BLaER1 (cell line): ENCODE measurements at regions not wholly inside any gene's neighbourhood (a gene's known extent, or its start where the extent isn't known, plus 50 kb on each side); places are given as distances from the start of the nearest gene placed in this dataset.

Source experiments
- H3K27ac ChIP-seq: shearing (Covaris generic); formaldehyde crosslinking; 2 replicates; pipeline ENCODE4 v1.8.1; 2022
- H3K27me3 ChIP-seq: shearing (Covaris generic); formaldehyde crosslinking; 2 replicates; pipeline ENCODE4 v1.8.1; 2022
- H3K36me3 ChIP-seq: shearing (Covaris generic); formaldehyde crosslinking; 2 replicates; pipeline ENCODE4 v1.8.1; 2022
- H3K4me1 ChIP-seq: shearing (Covaris generic); formaldehyde crosslinking; 2 replicates; pipeline ENCODE4 v1.8.1; 2022
- H3K4me2 ChIP-seq: shearing (Covaris generic); formaldehyde crosslinking; 2 replicates; pipeline ENCODE4 v1.8.1; 2022
- H3K4me3 ChIP-seq: shearing (Covaris generic); formaldehyde crosslinking; 2 replicates; pipeline ENCODE4 v1.8.1; 2022
- H3K9ac ChIP-seq: shearing (Covaris generic); formaldehyde crosslinking; 2 replicates; pipeline ENCODE4 v1.8.1; 2022
- H3K9me3 ChIP-seq: shearing (Covaris generic); formaldehyde crosslinking; 2 replicates; pipeline ENCODE4 v1.8.1; 2022
- H4K20me1 ChIP-seq: shearing (Covaris generic); formaldehyde crosslinking; 2 replicates; pipeline ENCODE4 v1.8.1; 2022
- Cebpa-rat ChIP-seq: shearing (Covaris generic); IDR thresholded peaks from 2 replicates; pipeline ENCODE4 v1.8.1; 2022

DNA sequence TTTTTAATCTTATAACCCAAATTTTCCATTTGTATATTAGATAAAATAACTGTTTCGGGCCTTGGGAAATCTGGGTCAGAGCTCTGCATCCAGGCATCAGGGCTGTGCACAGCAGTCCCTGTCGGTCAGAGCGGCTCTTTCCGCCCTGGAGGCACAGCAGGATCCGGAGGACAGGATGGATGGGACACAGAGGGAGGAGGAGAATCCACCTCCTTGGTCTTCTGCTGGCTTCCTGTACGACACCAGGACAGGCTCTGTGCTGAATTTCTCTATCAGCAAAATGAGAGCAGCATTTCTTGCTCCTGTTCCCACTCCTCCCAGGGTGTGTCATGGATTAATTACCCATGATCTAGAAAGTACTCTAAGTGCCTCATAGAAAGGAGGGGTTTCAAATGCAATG, 254.9 kb downstream of the SKAP2 start:
- Histone ChIP-seq H3K4me2 (no peak overlapping the region), H4K20me1 (no peaks in the 10 kb centered on the region), H3K27me3 (no peaks in the 10 kb centered on the region), H3K36me3 (no peaks in the 10 kb centered on the region), H3K27ac (no peak overlapping the region), H3K9ac (no peak overlapping the region), H3K4me3 (no peak overlapping the region), H3K4me1 (no peaks in the 10 kb centered on the region), H3K9me3 (no peaks in the 10 kb centered on the region)
- no peak for TF ChIP-seq Cebpa-rat

DNA sequence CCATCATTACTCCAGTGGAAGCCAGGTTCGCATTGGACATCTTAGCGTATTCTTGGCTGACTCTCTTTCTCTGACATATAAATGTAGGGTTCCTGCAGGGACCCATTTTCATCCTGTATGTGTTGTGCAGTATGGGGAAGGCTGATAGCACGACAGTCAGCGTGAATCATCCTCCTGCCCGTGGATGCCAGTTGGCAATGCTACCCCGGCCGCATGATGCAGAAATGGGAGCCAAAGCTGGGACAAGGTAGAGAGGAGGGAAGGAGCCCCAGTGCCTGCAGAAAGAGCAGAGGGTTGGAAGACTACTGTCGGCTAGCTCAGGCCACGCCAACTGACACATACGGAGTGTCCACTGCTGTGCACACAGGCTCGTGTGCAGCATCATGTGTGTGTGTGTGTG, 251.6 kb downstream of the SKAP2 start:
- no peaks in the 10 kb centered on the region for H3K9me3 ChIP-seq
- H3K27me3 ChIP-seq: no peaks in the 10 kb centered on the region
- no peaks in the 10 kb centered on the region for H4K20me1 ChIP-seq
- H3K9ac ChIP-seq: no peak overlapping the region
- no peaks in the 10 kb centered on the region for H3K4me1 ChIP-seq
- H3K4me2 ChIP-seq: no peak overlapping the region
- no peak for TF ChIP-seq Cebpa-rat
- no peaks in the 10 kb centered on the region for H3K36me3 ChIP-seq
- no peak overlapping the region for H3K27ac ChIP-seq
- no peak overlapping the region for H3K4me3 ChIP-seq

DNA sequence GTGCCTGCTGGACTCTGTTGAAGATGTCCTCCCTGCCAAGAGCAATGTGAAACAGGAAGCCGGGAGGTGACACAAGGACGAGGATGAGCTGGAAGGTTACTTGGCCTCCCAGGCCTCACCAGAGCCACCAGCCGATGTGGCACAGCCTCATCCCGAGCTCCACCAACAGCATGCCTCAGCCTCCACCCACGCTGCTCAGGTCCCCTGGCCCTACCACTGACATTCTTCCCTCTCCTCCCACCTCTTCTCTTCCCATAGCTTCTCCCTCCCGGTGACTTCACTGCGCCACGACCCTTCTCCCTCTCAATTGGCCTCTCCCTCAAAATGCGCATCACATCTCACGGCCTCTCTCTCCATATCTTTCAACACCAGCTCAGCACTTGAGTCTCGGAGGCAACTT, 249.9 kb downstream of the SKAP2 start:
- no peaks in the 10 kb centered on the region for H3K27me3 ChIP-seq
- no peak overlapping the region for H3K4me2 ChIP-seq
- H3K36me3 ChIP-seq: no peaks in the 10 kb centered on the region
- no peaks in the 10 kb centered on the region for H3K4me1 ChIP-seq
- no peak overlapping the region for H3K9ac ChIP-seq
- no peaks in the 10 kb centered on the region for H4K20me1 ChIP-seq
- TF ChIP-seq Cebpa-rat: no peak
- no peak overlapping the region for H3K27ac ChIP-seq
- no peaks in the 10 kb centered on the region for H3K9me3 ChIP-seq
- no peak overlapping the region for H3K4me3 ChIP-seq

DNA sequence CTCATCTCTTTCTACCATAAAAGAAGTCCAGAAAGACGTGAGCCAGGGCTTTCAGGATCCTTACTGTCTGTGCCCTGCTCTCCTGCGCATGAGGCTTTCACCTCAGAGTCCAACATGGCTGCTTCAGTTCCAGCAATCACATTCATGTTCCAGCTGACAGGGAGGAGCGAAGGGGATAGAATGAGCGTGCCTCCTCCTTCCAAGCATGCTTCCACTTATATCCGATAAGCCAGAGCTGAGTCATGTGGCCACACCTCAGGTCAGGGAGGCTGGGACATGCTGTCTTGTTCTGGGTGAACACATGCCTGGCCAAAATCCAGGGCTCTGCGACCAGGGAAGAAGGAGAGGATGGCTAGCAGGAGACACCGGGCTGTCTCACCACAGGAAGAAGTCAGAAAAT, 248.2 kb downstream of the SKAP2 start:
- no peak for TF ChIP-seq Cebpa-rat
- Histone ChIP-seq H4K20me1 (no peaks in the 10 kb centered on the region), H3K4me1 (no peaks in the 10 kb centered on the region)

DNA sequence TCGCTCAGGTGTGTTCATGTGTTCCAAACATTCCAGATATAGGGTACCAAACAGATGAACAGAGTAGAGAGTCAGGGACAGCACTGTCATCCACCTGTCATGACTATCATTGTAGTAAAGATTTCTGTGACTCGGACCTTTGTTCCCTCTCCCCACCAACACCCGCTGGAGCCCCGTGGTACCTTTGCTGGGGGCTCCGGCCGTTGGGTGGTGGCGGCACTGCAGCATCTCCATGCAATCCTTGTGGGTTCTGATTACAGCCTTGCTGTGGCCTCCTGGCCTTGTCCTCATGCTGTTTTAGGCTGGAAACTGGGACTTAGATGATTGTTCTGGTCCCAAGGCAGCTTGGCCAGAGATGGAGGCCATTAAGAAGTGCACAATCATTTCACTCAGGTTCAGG, 247.3 kb downstream of the SKAP2 start:
- Histone ChIP-seq H3K27ac (no peak overlapping the region), H3K36me3 (no peaks in the 10 kb centered on the region), H4K20me1 (no peaks in the 10 kb centered on the region), H3K27me3 (no peaks in the 10 kb centered on the region), H3K4me1 (no peaks in the 10 kb centered on the region), H3K4me2 (no peak overlapping the region), H3K9me3 (no peaks in the 10 kb centered on the region), H3K9ac (no peak overlapping the region), H3K4me3 (no peak overlapping the region)
- TF ChIP-seq Cebpa-rat: no peak

More for the DNA sequence above, 248.2 kb downstream of the SKAP2 start:
- Histone ChIP-seq H3K36me3 (no peaks in the 10 kb centered on the region), H3K27me3 (no peaks in the 10 kb centered on the region), H3K9me3 (no peaks in the 10 kb centered on the region), H3K4me3 (no peak overlapping the region), H3K9ac (no peak overlapping the region), H3K4me2 (no peak overlapping the region), H3K27ac (no peak overlapping the region)
